DMS53 (cell line): ENCODE measurements at regions not wholly inside any gene's neighbourhood (a gene's known extent, or its start where the extent isn't known, plus 50 kb on each side); places are given as distances from the start of the nearest gene placed in this dataset.

Experiments used
- DNase-seq: peaks from one replicate; lab custom pipeline; 2025; lab: John Stamatoyannopoulos, UW

GRCh38 chr14:101453225-101453624, 108.1 kb upstream of the DIO3 start:
- DNase-seq, result no peak

GRCh38 chr14:101454229-101454628, 107.1 kb upstream of the DIO3 start:
- no peak for DNase-seq

GRCh38 chr14:101456246-101457175, 104.8 kb upstream of the DIO3 start:
- DNase-seq, result no peak

- no peak for DNase-seq
Observed at GRCh38 chr14:101457301-101457935, 103.9 kb upstream of the DIO3 start.

- no peak for DNase-seq
Observed at GRCh38 chr14:101457936-101458740, 103.2 kb upstream of the DIO3 start.

- no peak for DNase-seq
Observed at GRCh38 chr14:101458741-101459550, 102.3 kb upstream of the DIO3 start.

GRCh38 chr14:101459551-101459900, 101.8 kb upstream of the DIO3 start:
- no peak for DNase-seq

- DNase-seq, result no peak
Observed at GRCh38 chr14:101460521-101460920, 100.8 kb upstream of the DIO3 start.

- no peak for DNase-seq
Observed at GRCh38 chr14:101460986-101461750, 100.1 kb upstream of the DIO3 start.

- DNase-seq, result no peak
Observed at GRCh38 chr14:101461891-101462290, 99.4 kb upstream of the DIO3 start.

GRCh38 chr14:101462726-101463565, 98.3 kb upstream of the DIO3 start:
- no peak for DNase-seq

GRCh38 chr14:101463566-101464171, 97.6 kb upstream of the DIO3 start:
- DNase-seq, result no peak

- no peak for DNase-seq
Observed at GRCh38 chr14:101464310-101464983, 96.8 kb upstream of the DIO3 start.

- DNase-seq, result no peak
Observed at GRCh38 chr14:101464984-101465794, 96.1 kb upstream of the DIO3 start.

- no peak for DNase-seq
Observed at GRCh38 chr14:101465795-101466448, 95.4 kb upstream of the DIO3 start.

- no peak for DNase-seq
Observed at GRCh38 chr14:101466456-101467180, 94.7 kb upstream of the DIO3 start.
